Activated CD4-positive, CD25-positive, alpha-beta regulatory T cell treated with anti-CD3 and anti-CD28 coated beads, Interleukin-2, amount 50 U/mL, for 72 hours (primary cell): ENCODE measurements at regions not wholly inside any gene's neighbourhood (a gene's known extent, or its start where the extent isn't known, plus 50 kb on each side); places are given as distances from the start of the nearest gene placed in this dataset.
"Not testable (repeated sequence)": the region's sequence is repeated elsewhere in the genome, so short reads cannot be mapped to it uniquely, and the experiment has no call there.

Experiments
- DNase-seq: peaks from one replicate; pipeline ENCODE4 v3.0.0; 2021

DNA sequence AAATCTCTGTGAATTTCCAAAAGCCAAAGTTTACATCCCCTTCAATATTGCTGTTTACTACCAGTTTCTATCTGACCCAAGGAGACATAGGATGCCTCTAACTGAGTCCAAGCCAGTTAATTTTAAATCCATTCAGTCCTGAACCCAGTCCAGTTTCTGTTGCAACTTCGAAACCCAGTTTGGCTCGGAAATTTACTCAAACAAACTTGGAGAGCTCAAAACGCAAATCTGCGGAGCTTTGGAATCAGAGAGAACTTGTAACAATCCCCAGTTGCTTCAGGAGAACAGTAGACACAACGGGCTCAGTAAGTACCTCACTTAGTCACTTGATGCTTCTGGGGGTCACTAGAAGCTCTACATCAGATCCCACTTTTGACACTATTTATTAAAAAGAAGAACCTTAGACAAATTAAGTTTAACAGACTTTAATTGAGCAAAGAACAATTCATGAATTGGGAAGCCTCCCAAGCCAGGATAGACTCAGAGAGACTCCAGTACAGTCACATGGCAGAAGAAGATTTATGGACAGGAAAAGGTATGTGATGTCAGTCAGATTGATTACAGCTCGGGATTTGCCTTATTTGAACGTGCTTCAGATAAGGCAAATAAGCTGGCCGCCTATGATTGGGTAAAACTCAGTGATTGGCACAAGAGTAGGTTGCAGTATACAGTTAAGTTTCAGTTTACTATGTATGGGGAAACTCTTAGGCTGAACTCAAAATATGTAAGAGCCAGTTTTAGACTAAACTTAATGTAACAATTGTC lies 118.0 kb downstream of the RFPL4B start:
- DNase-seq = no peak

DNA sequence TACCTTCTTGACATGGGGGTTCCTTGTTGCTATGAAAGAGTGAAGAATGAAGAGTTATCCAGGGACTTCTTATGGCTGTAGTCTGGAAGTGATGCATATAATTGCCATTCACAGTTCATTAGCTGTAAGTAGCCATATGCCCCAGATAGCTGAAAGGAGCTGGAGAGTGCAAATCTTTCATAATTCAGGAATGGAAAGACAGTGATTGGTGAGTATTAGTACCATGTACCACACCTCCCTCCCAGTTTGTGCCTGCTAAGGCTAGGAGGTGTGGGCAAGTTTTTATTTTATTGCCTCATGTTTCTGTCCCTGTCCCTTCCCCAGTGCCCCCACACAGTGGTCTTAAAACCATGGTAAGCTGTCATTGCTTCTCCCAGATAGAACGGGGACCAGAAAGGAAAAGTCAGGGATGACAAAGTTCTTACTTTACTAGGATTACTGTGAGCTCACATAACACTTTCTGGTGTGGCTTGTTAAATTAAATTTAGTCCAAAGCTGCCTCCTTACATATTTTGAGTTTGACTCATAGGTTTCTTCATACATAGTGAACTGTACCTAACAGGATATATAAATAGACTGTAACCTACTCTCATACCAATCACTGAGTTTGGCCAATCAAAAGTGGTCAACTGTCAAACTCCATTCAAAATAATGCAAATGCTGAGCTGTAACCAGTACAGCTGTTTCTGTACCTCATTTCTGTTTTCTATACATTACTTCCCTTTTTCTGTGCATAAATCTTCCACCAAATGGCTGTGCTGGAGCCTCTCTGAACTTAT lies 119.4 kb downstream of the RFPL4B start:
- no peak for DNase-seq

DNA sequence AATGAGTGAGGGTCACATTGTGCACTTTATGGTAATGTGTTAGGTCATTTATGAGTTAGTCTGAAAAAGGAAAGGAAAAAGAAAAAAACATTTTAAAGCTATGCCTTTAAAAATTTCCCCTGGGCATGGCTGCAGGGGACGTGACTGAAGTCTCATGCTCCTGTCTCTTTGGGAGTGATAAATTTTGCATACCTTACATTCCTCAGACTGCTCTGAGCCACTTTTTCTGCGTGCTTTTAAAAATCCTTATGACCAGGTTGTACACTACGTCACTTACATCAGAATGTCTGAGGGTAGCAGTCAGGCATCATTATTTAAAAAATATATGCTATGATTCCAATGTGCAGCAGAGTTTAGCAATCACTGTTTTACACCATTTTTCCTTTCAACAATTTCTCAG lies 121.2 kb downstream of the RFPL4B start:
- no peak for DNase-seq

DNA sequence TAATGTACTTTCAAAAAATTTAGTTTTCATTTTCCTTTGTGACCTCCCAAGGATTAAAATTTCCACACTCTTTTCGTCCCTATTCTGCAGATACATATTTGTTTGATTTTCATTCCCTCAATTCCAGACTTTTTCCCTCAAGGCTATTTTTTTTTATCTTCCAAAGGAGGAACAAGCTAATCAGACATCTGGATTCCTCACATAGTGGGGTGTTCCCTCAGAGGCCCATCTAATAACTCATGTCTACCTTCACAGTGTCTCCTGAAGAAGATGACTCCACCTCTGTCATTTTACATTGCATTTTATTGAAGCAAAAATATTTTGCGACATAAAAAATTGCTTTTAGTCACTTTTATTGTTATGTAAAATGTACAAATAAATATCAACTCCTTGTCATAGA lies 122.2 kb downstream of the RFPL4B start:
- no peak for DNase-seq

DNA sequence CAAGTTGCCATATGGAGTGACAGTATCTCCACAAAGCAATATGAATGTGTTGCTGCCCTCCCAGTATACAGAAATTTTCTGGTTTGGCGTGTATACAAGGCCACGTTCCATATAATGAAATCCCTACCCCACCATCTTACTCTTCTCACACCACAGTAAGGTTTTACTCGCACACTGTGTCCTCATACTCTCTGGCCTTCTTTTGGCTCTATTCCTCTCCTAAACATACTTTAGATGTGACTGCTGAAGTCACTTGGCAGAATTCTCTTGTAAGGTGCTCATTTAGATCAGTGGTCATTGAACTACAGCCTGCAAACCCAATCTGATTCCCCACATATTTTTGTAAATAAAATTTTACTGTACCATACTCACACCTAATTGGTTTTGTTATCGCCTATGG lies 123.2 kb downstream of the RFPL4B start:
- no peak for DNase-seq

DNA sequence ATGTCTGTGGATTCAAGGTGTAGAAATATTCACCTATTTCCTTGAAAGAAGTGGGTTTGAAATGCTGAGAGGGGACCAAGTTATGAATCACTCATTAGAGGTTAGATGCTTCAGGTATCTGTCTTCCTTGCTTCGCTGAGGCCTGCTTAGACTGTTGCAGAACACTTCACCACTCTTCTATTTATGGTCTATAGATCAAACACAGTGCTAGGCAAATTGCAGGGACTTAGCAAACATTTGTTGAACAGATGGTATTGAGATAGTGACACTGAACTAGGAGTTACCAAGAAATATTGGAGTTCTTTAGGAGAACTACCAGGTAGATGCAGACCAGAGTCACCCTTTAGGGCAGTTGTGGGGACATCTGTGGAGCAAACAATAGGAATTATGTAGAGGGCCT lies 123.8 kb downstream of the RFPL4B start:
- DNase-seq = no peak

DNA sequence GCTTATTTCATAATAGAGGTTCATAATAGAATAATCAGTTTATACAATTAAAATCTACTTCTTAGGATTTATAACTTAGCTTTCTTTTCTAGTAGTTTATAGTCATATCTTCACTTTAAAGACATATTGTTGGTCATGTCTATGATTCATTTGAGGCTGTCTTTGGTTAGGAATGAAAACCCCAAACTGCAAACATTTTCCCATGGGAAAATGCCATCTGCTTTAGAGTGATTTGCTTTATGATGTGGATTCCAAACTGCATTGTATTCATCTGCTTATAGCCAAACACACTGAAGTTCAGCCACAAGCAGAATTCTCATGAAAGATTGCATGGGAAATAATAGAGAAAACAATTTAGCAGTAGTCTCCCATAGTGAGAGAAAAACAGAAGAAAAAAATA lies 128.0 kb downstream of the RFPL4B start:
- no peak for DNase-seq

DNA sequence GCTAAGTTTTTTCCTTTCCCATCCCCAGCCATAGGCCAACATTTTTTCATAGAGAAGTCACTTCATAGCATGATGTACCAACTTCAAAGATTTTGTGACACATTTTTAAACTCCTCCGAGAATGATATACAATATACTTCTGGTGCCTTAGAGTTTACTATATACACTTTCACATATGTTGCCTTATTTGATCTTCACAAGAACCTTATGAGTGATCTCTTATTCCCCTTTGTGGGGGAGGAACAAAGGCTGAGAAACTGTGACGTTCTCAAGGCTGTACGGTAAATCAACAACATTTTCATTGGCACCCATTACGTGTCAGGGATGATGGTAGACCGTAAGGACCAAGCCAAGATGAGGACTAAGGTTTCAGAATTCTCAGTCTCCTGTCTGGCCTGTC lies 130.0 kb downstream of the RFPL4B start:
- DNase-seq = no peak

DNA sequence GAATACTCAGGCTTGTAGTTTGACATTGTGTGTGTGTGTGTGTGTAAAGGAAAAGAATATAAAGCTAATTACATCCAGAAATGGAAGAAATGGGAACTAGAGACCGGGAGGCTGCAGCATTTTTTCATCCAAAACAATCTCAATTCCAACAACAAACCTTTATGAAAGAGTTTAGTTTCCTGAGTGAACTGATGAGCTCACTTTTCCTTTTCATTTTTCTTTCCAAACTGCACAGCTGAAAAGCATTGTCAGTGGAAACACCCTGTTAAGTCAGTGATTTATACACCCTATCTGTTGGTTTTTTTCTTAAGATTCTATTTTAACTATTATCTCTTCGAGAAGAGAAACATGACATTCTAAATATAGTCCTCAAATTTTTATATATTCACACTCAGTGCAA lies 130.9 kb downstream of the RFPL4B start:
- DNase-seq = no peak

DNA sequence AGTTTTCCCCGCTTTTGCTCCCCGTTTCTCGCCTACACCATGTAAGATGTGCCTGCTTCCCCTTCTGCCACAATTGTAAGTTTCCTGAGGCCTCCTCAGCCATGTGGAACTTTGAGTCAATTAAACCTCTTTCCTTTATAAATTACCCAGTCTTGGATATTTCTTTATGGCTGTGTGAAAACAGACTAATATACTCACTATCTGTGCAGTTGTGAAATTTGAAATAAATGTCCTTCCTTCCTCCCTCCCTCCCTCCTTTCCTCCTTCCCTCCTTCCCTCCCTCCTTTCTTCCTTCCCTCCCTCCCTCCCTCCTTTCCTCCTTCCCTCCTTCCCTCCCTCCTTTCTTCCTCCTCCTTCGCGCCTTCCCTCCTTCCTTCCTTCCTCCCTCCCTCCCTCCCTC lies 132.8 kb downstream of the RFPL4B start:
- not testable (repeated sequence) for DNase-seq

DNA sequence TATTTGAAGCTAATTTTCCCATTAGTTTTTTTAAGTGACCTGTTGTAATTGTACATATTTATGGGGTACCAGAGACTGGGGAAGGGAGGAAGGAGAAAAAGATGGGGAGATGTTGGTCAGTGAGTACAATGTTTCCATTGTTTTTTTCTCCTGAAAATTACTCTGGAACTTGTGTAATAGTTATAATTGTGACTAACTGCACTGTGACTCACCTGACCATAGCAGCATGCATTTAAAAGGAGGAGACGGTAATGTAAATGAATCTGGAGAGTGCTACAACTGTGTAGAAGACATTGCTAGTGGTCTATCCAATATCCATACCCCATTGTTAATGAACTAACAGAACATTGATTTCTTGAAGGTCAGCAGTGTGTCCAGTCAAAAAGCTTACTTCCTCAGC lies 133.4 kb downstream of the RFPL4B start:
- no peak for DNase-seq

DNA sequence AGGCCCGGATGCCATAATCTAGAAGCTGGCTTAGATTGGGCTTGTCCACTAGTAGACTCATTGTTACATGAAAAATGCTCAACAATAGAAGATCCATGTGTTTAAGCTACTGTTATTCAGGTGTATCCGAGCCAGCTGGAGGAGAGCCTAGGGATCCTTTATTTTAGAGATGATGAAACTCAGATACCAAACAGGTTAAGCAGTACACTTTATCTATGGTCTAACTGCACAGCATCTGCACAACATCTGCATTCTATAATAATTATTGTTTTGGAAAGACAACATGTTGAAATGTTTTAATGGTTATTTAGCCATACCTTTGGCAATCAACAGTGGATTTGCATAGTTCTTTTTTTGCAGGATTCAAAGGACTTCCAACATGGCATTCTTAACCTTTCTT lies 134.1 kb downstream of the RFPL4B start:
- DNase-seq = no peak

DNA sequence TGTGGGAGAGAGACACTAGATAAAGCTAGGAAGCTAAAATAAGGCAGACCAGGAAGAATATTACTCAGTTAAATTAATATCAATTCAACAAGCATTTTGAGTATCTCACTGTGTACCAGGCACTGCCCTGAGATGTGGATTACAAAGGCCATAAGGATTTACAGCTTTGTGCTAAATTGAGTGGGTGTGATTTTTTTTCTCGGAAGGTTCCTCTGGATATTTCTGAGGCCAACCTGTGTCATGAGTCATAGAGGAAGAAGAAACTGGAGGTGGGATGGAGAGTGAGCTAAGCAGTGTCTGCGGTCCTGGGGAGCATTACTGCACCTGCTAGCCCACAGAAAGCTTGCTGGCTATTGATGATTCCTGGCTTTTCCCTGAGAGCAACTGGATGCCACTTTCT lies 135.2 kb downstream of the RFPL4B start:
- DNase-seq = no peak

DNA sequence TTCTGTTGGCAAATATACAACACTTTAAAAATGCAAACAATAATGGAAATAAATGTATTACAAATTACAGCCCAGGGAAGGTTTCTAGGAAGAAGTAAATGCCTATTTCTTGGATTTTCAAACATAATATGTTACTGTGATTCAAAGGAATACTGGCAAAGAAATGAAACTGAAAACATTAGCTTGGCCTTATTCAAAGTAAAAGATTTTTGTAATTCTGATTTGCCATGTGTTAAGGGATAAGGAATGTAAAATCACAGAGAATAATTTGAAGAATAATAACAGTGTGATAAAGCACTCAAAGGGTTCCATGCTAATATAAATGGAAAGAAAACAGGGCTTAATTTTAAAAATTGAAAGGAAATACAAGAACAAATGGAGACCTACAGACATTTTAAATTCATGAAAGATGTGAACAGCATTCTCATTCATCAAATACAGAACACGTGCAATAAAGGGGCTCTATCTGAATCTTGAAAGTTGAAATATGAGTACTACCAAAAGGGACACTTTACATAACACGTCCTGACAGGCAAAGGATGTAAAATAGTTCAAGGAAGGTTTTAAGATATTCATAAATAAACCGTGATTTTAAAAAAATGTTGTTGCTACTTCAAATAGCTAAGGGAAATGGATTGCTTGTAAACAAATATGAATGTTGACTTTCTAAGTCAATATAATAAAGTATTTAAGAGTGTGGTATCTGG lies 138.1 kb downstream of the RFPL4B start:
- no peak for DNase-seq

DNA sequence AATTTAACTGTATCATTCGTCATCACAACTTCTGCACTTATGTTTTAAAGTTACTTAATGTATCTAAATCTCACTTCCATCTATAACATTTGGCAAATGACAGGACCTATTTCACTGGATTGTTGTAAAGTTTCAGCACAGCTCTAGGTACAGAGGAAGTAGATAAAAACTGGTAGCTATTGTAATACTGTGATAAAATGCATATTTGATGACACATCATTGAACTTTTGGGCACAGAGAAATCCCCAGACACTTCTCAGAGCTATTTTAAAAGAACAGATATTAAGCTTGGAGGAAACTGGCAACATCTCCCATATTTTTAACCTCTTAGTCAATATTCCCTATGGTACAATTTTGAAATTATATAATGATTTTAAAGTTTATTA lies 138.7 kb downstream of the RFPL4B start:
- DNase-seq = no peak

DNA sequence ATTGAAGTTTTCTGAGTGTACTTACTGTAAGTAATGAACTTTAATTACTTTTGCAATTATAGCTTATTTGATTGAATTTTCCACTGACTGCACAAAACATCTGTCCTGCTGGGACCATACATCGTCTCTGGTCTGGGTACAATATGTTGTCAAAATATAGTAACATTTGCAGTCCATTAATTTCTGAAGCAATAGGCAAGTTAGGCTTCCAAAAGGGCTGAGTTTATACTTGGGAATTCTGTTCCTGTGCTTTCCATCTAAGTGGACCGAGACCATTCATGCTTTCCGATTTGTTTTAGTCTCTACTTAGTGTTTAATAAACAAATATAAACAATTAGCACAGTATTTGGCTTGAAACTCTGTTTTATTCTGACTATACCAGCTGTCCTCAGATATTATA lies 139.3 kb downstream of the RFPL4B start:
- no peak for DNase-seq

DNA sequence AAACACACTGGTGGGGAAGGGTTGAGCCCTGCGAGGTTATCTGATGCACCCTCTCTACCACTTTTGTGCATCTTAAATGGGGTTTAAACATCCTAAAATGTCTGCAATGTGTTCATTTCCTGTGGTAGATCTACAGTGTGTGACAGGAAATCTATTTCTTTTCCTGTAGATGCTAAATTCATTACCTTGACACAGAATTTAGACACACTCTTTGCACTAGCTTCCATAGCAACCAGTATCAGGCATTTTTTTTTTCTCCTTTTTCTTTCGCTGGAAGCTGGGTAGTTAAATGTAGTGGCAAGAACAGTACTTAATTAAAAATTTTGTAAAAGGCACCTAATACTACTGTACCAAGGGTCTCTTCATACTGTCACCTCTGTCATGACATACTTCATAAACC lies 141.1 kb downstream of the RFPL4B start:
- DNase-seq = no peak

DNA sequence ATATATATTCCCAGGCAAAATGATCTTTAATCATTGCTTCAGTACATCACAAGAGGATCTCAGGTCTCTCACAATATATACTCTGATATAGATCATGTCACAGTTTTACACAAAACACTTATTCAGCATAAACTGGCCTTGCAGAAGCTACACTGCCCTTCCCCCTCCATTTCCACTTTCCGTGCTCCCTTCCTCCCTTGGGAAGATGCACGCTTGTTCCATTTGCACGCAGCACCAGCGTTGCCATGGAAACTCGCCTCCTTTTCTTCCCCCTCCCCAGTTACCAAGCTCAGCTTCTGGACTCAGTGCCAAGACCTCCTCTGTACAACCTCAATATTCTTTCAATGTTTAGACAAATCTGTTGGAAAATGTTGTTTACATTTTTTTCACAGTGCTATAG lies 154.6 kb downstream of the RFPL4B start:
- DNase-seq = no peak

DNA sequence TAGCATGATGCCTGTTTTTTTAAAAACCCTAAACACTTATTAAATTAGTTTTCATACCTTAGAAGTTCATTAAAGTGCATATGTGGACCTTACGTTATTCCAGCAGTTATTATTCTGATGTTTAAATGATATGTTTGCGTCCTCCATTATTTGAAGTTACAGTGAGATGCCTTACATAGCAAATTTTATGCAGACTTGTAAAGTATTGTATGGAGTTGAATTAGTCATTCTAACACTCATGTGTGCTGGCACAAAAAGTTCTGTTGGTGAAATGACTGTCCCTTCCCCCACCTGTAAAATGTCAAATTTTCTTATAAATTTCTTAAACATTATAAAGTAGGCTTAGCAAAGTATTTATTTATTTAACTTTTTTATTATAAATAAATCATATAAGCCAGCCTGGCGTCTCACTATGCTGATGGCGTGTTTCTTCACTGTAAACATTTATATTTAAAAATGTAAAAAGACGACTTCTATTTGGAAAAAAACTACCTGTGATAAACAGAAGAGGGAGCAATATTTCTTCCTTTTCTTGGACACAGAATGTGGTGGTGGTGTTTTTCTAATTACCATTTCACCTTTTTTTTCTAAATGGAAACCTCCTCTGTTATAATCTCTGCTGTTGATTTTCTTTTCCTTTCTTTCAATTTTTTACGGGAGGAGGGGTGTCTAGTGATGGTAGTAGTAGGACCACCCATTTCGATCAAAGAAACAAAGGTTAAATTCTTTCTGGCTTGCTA lies 155.4 kb downstream of the RFPL4B start:
- DNase-seq = no peak

DNA sequence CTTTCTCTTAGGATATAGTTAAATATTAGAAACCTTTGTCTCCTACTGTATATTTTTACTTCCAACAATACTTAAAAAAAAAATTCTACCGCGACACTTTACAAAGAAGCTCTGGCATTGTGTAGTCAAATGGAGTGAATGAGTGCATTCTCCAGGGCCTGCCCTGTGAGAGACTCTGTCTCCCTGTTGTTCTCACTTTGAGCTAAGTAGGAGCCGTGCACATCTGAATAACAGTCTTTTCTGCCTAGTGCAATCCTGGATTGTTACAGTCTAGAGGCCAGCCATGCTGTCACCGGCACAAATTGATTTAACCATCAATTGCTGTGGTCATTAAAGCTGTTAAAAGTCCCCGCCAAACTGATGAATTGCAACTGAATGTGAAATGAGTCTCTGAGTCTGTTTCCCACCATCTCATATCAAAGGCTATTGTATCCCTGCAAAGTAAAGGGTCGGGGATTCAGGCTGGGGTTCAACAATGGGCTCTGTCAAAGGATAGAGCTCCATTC lies 156.0 kb downstream of the RFPL4B start:
- no peak for DNase-seq

DNA sequence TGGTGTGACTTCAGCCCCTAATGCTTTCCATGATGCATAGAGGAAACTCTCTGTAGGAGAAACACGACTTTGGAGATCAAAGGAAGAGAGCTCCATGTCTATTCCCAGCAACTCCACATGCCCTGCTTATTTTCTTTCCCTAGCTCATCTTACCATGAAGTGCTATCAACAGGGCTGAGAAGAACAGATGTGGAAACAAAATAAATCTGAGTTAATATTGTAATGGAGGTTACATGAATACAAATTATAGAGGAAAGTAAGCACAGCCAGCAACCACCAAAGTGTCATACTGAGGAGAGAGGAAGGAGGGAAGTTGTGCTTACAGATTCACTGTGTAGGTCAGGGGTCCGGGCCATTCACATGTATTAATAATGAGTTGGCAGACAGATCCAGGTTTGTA lies 157.5 kb downstream of the RFPL4B start:
- no peak for DNase-seq

DNA sequence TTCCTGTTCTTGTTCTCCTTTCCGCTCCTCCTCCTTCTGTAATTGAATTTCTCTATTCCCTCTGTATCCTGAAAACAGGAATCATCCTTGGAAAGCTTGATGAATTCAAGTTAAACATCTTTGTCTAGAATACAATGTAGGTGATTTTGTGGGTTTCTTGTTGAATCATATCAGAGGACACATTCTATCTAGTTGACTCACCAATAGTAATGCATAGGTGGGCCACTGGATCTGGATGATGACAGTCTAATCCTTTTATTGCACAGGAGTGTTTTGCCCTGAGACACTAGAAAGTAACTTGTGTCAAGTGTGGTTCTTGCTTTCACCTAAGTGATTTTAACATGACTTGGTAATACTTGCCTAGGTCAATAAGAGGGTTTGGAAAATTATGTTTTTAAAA lies 164.3 kb downstream of the RFPL4B start:
- DNase-seq = no peak

DNA sequence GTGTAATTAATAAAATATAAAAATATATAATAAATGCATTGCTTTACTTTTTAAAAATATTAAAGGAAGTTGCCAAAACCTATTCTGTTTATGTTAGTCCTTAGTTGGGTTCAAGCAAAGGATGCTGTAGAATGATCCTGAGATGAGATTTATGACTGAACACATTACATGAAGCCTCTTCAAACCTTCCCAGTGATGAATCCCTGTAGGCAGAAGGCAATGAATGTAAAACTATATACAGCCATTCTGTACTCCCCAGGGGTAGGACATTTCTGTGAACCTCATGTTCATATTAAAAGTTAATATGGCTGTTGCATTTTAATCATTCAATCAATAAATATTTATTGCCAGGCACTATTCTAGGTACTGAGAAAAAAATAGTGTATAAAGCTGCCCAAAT lies 166.0 kb downstream of the RFPL4B start:
- DNase-seq = no peak
